GM12878 (cell line): ENCODE measurements at regions not wholly inside any gene's neighbourhood (a gene's known extent, or its start where the extent isn't known, plus 50 kb on each side); places are given as distances from the start of the nearest gene placed in this dataset.

ENCODE experiments used
- ATAC-seq: fragments of 200-7000 bp; cut with Tn5 transposase; 3 replicates; pipeline ENCODE4 v1.9.1; 2020; ENCODE audit warnings: mild to moderate bottlenecking, moderate library complexity
- BruUV-seq: library from RNA; stranded (reverse); fragments of 400-500 nt; replicated peaks from 2 replicates; lab custom pipeline; 2021; lab: Mats Ljungman, UMichigan
- CTCF ChIA-PET: fragments of 300-600 bp; sonication (Branson Sonifier 250); formaldehyde crosslinking; extraction: SDS; loops from one replicate; lab custom pipeline; 2021; ENCODE audit warnings: inconsistent platforms; lab: Yijun Ruan, JAX
- POLR2A ChIA-PET: fragments of 350-600 bp; formaldehyde crosslinking; extraction: SDS; loops from one replicate; lab custom pipeline; 2021; ENCODE audit warnings: inconsistent platforms; lab: Charles Lee
- RAD21 ChIA-PET: fragments of 300-600 bp; sonication (Branson Sonifier 250); formaldehyde crosslinking; loops from one replicate; lab custom pipeline; 2023; ENCODE audit warnings: antibody characterized with exemption; ENCODE audit not compliant: unreplicated experiment; lab: Charles Lee
- SMC1A ChIA-PET: fragments of 300-600 bp; sonication (Branson Sonifier 250); formaldehyde crosslinking; loops from one replicate; lab custom pipeline; 2023; ENCODE audit not compliant: unreplicated experiment, uncharacterized antibody; lab: Charles Lee
- DNase-seq: peaks from one replicate; pipeline ENCODE4 v3.0.0-alpha.2; 2011; ENCODE audit warnings: low read depth, low spot score
- FAIRE-seq: peaks from 3 replicates; lab custom pipeline; 2011; peaks lifted over from hg19 to GRCh38; lab: Jason Lieb, UNC
- H2AFZ ChIP-seq: 2 replicates; pipeline ENCODE4 v1.6.0; 2011; ENCODE audit warnings: low read depth, low read length, control low read depth; ENCODE audit not compliant: control insufficient read depth
- H3K27ac ChIP-seq: 2 replicates; pipeline ENCODE4 v1.5.1; 2011; ENCODE audit warnings: control low read depth; ENCODE audit not compliant: control insufficient read depth, insufficient read depth
- H3K27me3 ChIP-seq, 2 experiments: replicated peaks in 1 of 2; 2 replicates each; pipeline versions ENCODE4 v1.6.0 to v1.6.1; 2011; ENCODE audit warnings: low read length in 1 of 2; ENCODE audit not compliant: control insufficient read depth in 2 of 2, insufficient read depth in 2 of 2
- H3K36me3 ChIP-seq, 2 experiments: 2 replicates each; pipeline ENCODE4 v1.5.1; 2011; ENCODE audit warnings: low read length in 1 of 2; ENCODE audit not compliant: control insufficient read depth in 2 of 2, insufficient read depth in 2 of 2
- H3K4me1 ChIP-seq: 2 replicates; pipeline ENCODE4 v1.6.1; 2011; ENCODE audit warnings: mild to moderate bottlenecking, low read length, moderate library complexity, mixed read lengths; ENCODE audit not compliant: control insufficient read depth, insufficient read depth
- H3K4me2 ChIP-seq: 2 replicates; pipeline ENCODE4 v1.6.0; 2011; ENCODE audit warnings: control low read depth; ENCODE audit not compliant: control insufficient read depth, insufficient read depth
- H3K4me3 ChIP-seq: fragments of 200-600 bp; sonication (generic); 2 replicates; pipeline ENCODE4 v1.5.1; 2016
- H3K79me2 ChIP-seq: 2 replicates; pipeline ENCODE4 v1.6.0; 2011; ENCODE audit warnings: low read length; ENCODE audit not compliant: control insufficient read depth, insufficient read depth
- H3K9ac ChIP-seq: 2 replicates; pipeline ENCODE4 v1.8.0; 2011; ENCODE audit warnings: low read length, control low read depth, mixed read lengths; ENCODE audit not compliant: control insufficient read depth, insufficient read depth
- H3K9me3 ChIP-seq: replicated peaks from 3 replicates; pipeline ENCODE4 v1.5.1; 2011; ENCODE audit warnings: mild to moderate bottlenecking, low read length; ENCODE audit not compliant: control insufficient read depth, insufficient read depth
- H4K20me1 ChIP-seq: 2 replicates; pipeline ENCODE4 v1.6.0; 2011; ENCODE audit not compliant: control insufficient read depth, insufficient read depth
- BMI1 ChIP-seq: fragments of 450-650 bp; IDR thresholded peaks from 2 replicates; pipeline ENCODE4 v1.6.1; 2016; ENCODE audit warnings: mild to moderate bottlenecking, moderate library complexity, borderline replicate concordance
- CBX5 ChIP-seq: sonication (generic); IDR thresholded peaks from 2 replicates; pipeline ENCODE4 v1.6.1; 2016; ENCODE audit warnings: low read depth, moderate library complexity, mild to moderate bottlenecking, inconsistent platforms
- DPF2 ChIP-seq: fragments of 450-650 bp; IDR thresholded peaks from 2 replicates; pipeline ENCODE4 v1.6.1; 2017; ENCODE audit warnings: mild to moderate bottlenecking
- E2F4 ChIP-seq: IDR thresholded peaks from 2 replicates; pipeline ENCODE4 v1.6.1; 2012; ENCODE audit warnings: low read depth, low read length, improper control_type of control experiment
- EGR1 ChIP-seq, 2 experiments: IDR thresholded peaks; 1 replicate in 1 of 2; 2 replicates in 1 of 2; pipeline ENCODE4 v1.6.1; 2011 to 2012; ENCODE audit warnings: low read depth in 2 of 2, low read length in 2 of 2, borderline replicate concordance in 1 of 2, mild to moderate bottlenecking in 1 of 2, moderate library complexity in 1 of 2
- EP300 ChIP-seq, 2 experiments: fragments of 150-350 bp in 1 of 2; IDR thresholded peaks; 2 replicates each; pipeline ENCODE4 v1.6.1; 2011 to 2012; ENCODE audit warnings: low read depth in 2 of 2, low read length in 2 of 2, borderline replicate concordance in 1 of 2, improper control_type of control experiment in 1 of 2, inconsistent platforms in 1 of 2; ENCODE audit not compliant: control insufficient read depth in 1 of 2
- EZH2 ChIP-seq: IDR thresholded peaks from 2 replicates; pipeline ENCODE4 v1.6.1; 2012; ENCODE audit warnings: low read depth, mild to moderate bottlenecking, control low read depth, inconsistent platforms, low read length, borderline replicate concordance; ENCODE audit not compliant: control insufficient read depth
- FOXM1 ChIP-seq: IDR thresholded peaks from 2 replicates; pipeline ENCODE4 v1.6.1; 2012; ENCODE audit warnings: low read depth, mild to moderate bottlenecking, inconsistent platforms, low read length, moderate library complexity
- GATAD2B ChIP-seq: fragments of 450-650 bp; conservative IDR thresholded peaks from 2 replicates; pipeline ENCODE4 v1.6.1; 2017; ENCODE audit warnings: low read depth, mild to moderate bottlenecking, moderate library complexity
- IKZF2 ChIP-seq, 2 experiments: fragments of 450-650 bp; IDR thresholded peaks; 2 replicates each; pipeline ENCODE4 v1.6.1; 2017; ENCODE audit warnings: mild to moderate bottlenecking in 2 of 2, moderate library complexity in 2 of 2
- NR2C1 ChIP-seq: fragments of 450-650 bp; IDR thresholded peaks from 2 replicates; pipeline ENCODE4 v1.6.1; 2017; ENCODE audit warnings: antibody characterized with exemption, mild to moderate bottlenecking, moderate library complexity
- POLR2AphosphoS5 ChIP-seq: IDR thresholded peaks from 2 replicates; pipeline ENCODE4 v1.6.1; 2011; ENCODE audit warnings: mild to moderate bottlenecking, low read length, inconsistent platforms
- SMAD5 ChIP-seq: IDR thresholded peaks from 2 replicates; pipeline ENCODE4 v1.6.1; 2016; ENCODE audit warnings: antibody characterized with exemption, low read depth
- TBL1XR1 ChIP-seq: IDR thresholded peaks from 2 replicates; pipeline ENCODE4 v1.6.1; 2012; ENCODE audit warnings: low read depth, low read length, improper control_type of control experiment
- TCF12 ChIP-seq: IDR thresholded peaks from 2 replicates; pipeline ENCODE4 v1.6.1; 2011; ENCODE audit warnings: low read depth, mild to moderate bottlenecking, low read length
- YBX1 ChIP-seq: fragments of 450-650 bp; IDR thresholded peaks from 2 replicates; pipeline ENCODE4 v1.6.1; 2016; ENCODE audit warnings: antibody characterized with exemption
- YY1 ChIP-seq: IDR thresholded peaks from 2 replicates; pipeline ENCODE4 v1.6.1; 2011; ENCODE audit warnings: low read depth, mild to moderate bottlenecking, low read length
- ZBTB40 ChIP-seq: fragments of 450-650 bp; IDR thresholded peaks from 2 replicates; pipeline ENCODE4 v1.6.1; 2016; ENCODE audit warnings: mild to moderate bottlenecking, moderate library complexity, borderline replicate concordance
- ZNF207 ChIP-seq: fragments of 450-650 bp; IDR thresholded peaks from 2 replicates; pipeline ENCODE4 v1.6.1; 2014; ENCODE audit warnings: antibody characterized with exemption, mild to moderate bottlenecking, borderline replicate concordance
- ZNF274 ChIP-seq: IDR thresholded peaks from one replicate; pipeline ENCODE4 v1.8.0; 2011; ENCODE audit not compliant: insufficient read length, insufficient read depth
- WGBS: methylation state at CpG from one replicate; pipeline ENCODE4 v1.1.6; 2016; ENCODE audit warnings: low lambda C conversion rate; ENCODE audit not compliant: insufficient replicate concordance, insufficient coverage; ENCODE audit errors: missing lambda C conversion rate; 5-methylcytosine and 5-hydroxymethylcytosine counted together
- in situ Hi-C: fragments of 300-500 bp; cut with MboI; formaldehyde crosslinking; loops from 9 replicates; pipeline ENCODE4 v1.14.3; 2018; ENCODE audit warnings: mixed read lengths
- intact Hi-C: fragments of 100-400 bp; cut with micrococcal nuclease; formaldehyde crosslinking; loops from one replicate; pipeline ENCODE4 v1.14.2; 2022; ENCODE audit not compliant: unreplicated experiment

- H3K4me2 ChIP-seq, result 0 out of 2 replicates have a peak overlapping the region, but pooled peaks have one; percentile 9
- no peak overlapping the region for H3K4me3 ChIP-seq
- H3K27ac ChIP-seq, result no peak overlapping the region
- TF ChIP-seq FOXM1, result no peak
- TF ChIP-seq EP300 (IDR thresholded peaks at IDR 0.05; ENCODE audit: borderline replicate concordance in 1 of 2, control insufficient read depth in 1 of 2, low read depth in 2 of 2, low read length in 2 of 2), result no peak
- TF ChIP-seq ZNF274, result no peak
- no peak for TF ChIP-seq SMAD5
- TF ChIP-seq BMI1, result no peak
- no peak for TF ChIP-seq TBL1XR1
- no peak for TF ChIP-seq ZBTB40
- no peak for TF ChIP-seq GATAD2B
- TF ChIP-seq EZH2, result no peak
- TF ChIP-seq NR2C1, result no peak
- TF ChIP-seq YY1, result no peak
- no peak for TF ChIP-seq EGR1 (IDR thresholded peaks at IDR 0.05; ENCODE audit: borderline replicate concordance in 1 of 2, low read depth in 2 of 2, low read length in 2 of 2)
- TF ChIP-seq DPF2, result no peak
- no peak for TF ChIP-seq E2F4
- no peak for TF ChIP-seq CBX5
- TF ChIP-seq TCF12, result no peak
- no peak for TF ChIP-seq YBX1
- TF ChIP-seq ZNF207, result no peak
- TF ChIP-seq POLR2AphosphoS5, result no peak
- TF ChIP-seq IKZF2 (IDR thresholded peaks at IDR 0.05), result no peak
- in situ Hi-C loops, result no loop called here
- no peaks in the 10 kb centered on the region for H3K79me2 ChIP-seq
- ChIA-PET CTCF (interaction anchor here (0.6 to 1.2 kb wide), 3 partner anchors 14 to 38 kb away, joined by 3 read pairs; no protein-coding TSS in a partner anchor), RAD21 (no interaction called here), SMC1A (interaction anchor here (0.7 kb wide), 2 partner anchors 10 to 12 kb away, joined by 3 read pairs; no protein-coding TSS in a partner anchor), POLR2A (no interaction called here)
- ATAC-seq (no peak), FAIRE-seq (no peak), DNase-seq (no peak)
- intact Hi-C loops, result no loop called here
- no peaks in the 10 kb centered on the region for H4K20me1 ChIP-seq
- no TSS peak for BruUV-seq
- peak overlapping the region; percentile 23 for H2AFZ ChIP-seq
- H3K27me3 ChIP-seq, result no peaks in the 10 kb centered on the region
- H3K4me1 ChIP-seq, result no peaks in the 10 kb centered on the region
- H3K9me3 ChIP-seq, result no peaks in the 10 kb centered on the region
- H3K36me3 ChIP-seq, result no peaks in the 10 kb centered on the region
- H3K9ac ChIP-seq, result no peak overlapping the region
- 13% methylated on average over 8 of the region's 8 CpGs for WGBS
These were observed 66.5 kb downstream of the SLIT2 start for GRCh38 chr4:20318001-20318908.
